Immature natural killer cell (primary cell): ENCODE measurements at regions not wholly inside any gene's neighbourhood (a gene's known extent, or its start where the extent isn't known, plus 50 kb on each side); places are given as distances from the start of the nearest gene placed in this dataset.

ENCODE experiments used
- DNase-seq, 3 donors: peaks; one replicate each; pipeline ENCODE4 v3.0.0; 2022; ENCODE audit warnings: mixed read lengths in 1 of 3
- H3K27ac Mint-ChIP-seq, 6 donors: one replicate each; pipeline ENCODE4 v1.8.0; 2020; ENCODE audit warnings: mixed read lengths in 6 of 6, mild to moderate bottlenecking in 5 of 6, inconsistent platforms in 4 of 6, moderate library complexity in 3 of 6
- H3K27me3 Mint-ChIP-seq, 3 donors: one replicate each; pipeline ENCODE4 v1.8.0; 2020 to 2021; ENCODE audit warnings: low read depth in 3 of 3, mild to moderate bottlenecking in 3 of 3, mixed read lengths in 3 of 3, moderate library complexity in 3 of 3, inconsistent platforms in 1 of 3
- H3K36me3 Mint-ChIP-seq, 3 donors: one replicate each; pipeline ENCODE4 v1.8.0; 2020; ENCODE audit warnings: mixed read lengths in 3 of 3, inconsistent platforms in 2 of 3, mild to moderate bottlenecking in 2 of 3
- H3K4me1 Mint-ChIP-seq, 2 donors: one replicate each; pipeline ENCODE4 v1.8.0; 2020; ENCODE audit warnings: inconsistent platforms in 2 of 2, mild to moderate bottlenecking in 2 of 2, mixed read lengths in 2 of 2, moderate library complexity in 1 of 2
- H3K4me3 Mint-ChIP-seq, 5 donors: one replicate each; pipeline ENCODE4 v1.8.0; 2020; ENCODE audit warnings: mild to moderate bottlenecking in 5 of 5, mixed read lengths in 5 of 5, inconsistent platforms in 3 of 5, moderate library complexity in 3 of 5
- H3K9me3 Mint-ChIP-seq, 6 donors: one replicate each; pipeline ENCODE4 v1.8.0; 2020; ENCODE audit warnings: mild to moderate bottlenecking in 6 of 6, mixed read lengths in 6 of 6, inconsistent platforms in 4 of 6, moderate library complexity in 3 of 6

DNA sequence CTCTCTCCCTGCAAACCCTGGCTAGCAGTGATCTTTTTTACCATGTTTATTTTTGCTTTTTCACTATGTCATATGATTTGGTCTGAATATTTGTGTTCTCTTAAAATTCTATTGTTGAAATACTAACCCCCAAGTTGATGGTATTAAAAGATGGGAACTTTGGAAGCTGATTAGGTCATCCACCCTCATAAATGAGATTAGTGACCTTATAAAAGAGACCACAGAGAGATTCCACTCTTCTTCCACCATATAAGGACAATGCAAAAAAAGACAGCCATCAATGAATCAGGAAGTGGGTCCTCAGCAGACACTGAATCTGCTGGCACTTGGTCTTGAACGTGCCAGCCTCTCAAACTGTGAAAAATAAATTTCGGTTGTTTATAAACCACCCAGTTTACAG lies 112.8 kb upstream of the KCND2 start:
- Mint-ChIP-seq H3K9me3 (peaks cover 3 to 24% (median 13%) of the 10 kb centered on the region in 6 donors), H3K27ac (no peak overlapping the region), H3K27me3 (no peaks in the 10 kb centered on the region), H3K4me3 (no peak overlapping the region), H3K4me1 (no peaks in the 10 kb centered on the region), H3K36me3 (no peaks in the 10 kb centered on the region)
- no peak for DNase-seq

- no peak overlapping the region for H3K27ac Mint-ChIP-seq
- peaks cover 9 to 40% (median 24%) of the 10 kb centered on the region in 6 donors for H3K9me3 Mint-ChIP-seq
- no peak for DNase-seq
- H3K4me1 Mint-ChIP-seq = no peaks in the 10 kb centered on the region
- H3K36me3 Mint-ChIP-seq = no peaks in the 10 kb centered on the region
- H3K4me3 Mint-ChIP-seq = no peak overlapping the region
- peaks cover 0 to 2% (median 0%) of the 10 kb centered on the region in 3 donors for H3K27me3 Mint-ChIP-seq
Observed at GRCh38 chr7:120163449-120163848, 109.5 kb upstream of the KCND2 start.

GRCh38 chr7:120165227-120165626 lies 107.7 kb upstream of the KCND2 start:
- Mint-ChIP-seq H3K9me3 (peaks cover 9 to 43% (median 20%) of the 10 kb centered on the region in 6 donors), H3K27me3 (peaks cover 0 to 2% (median 0%) of the 10 kb centered on the region in 3 donors), H3K4me1 (no peaks in the 10 kb centered on the region), H3K27ac (no peak overlapping the region), H3K36me3 (no peaks in the 10 kb centered on the region), H3K4me3 (no peak overlapping the region)
- DNase-seq = no peak

- Mint-ChIP-seq H3K27me3 (peaks cover 0 to 2% (median 0%) of the 10 kb centered on the region in 3 donors), H3K27ac (no peak overlapping the region), H3K4me3 (no peak overlapping the region), H3K9me3 (peaks cover 9 to 41% (median 18%) of the 10 kb centered on the region in 6 donors), H3K4me1 (no peaks in the 10 kb centered on the region), H3K36me3 (no peaks in the 10 kb centered on the region)
- DNase-seq = no peak
Observed at GRCh38 chr7:120168066-120168465, 104.9 kb upstream of the KCND2 start.

- DNase-seq = no peak
- H3K4me3 Mint-ChIP-seq = no peak overlapping the region
- H3K4me1 Mint-ChIP-seq = no peaks in the 10 kb centered on the region
- no peaks in the 10 kb centered on the region for H3K36me3 Mint-ChIP-seq
- H3K27me3 Mint-ChIP-seq = peaks cover 0 to 2% (median 0%) of the 10 kb centered on the region in 3 donors
- H3K27ac Mint-ChIP-seq = no peak overlapping the region
- H3K9me3 Mint-ChIP-seq = peaks cover 10 to 35% (median 13%) of the 10 kb centered on the region in 6 donors
Observed at GRCh38 chr7:120169996-120170783, 102.8 kb upstream of the KCND2 start.

DNA sequence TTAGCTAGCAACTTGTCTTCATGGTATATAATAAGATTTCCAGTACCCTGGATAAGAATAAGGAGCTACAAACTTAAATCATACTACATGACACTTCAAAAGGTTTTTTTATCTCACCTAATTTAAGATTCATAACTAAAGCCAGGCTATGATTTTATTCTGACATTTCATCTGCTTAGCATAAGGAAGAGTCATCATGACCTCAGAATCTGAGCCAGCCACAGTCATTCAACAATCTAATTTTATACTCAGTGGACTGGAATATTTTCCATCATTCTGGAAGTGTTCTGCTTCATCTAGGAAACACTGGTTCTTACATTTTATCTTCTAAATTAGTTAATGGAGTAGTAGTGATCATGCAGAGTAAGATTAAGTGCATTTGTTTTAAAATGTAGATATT lies 102.1 kb upstream of the KCND2 start:
- H3K4me1 Mint-ChIP-seq = no peaks in the 10 kb centered on the region

DNA sequence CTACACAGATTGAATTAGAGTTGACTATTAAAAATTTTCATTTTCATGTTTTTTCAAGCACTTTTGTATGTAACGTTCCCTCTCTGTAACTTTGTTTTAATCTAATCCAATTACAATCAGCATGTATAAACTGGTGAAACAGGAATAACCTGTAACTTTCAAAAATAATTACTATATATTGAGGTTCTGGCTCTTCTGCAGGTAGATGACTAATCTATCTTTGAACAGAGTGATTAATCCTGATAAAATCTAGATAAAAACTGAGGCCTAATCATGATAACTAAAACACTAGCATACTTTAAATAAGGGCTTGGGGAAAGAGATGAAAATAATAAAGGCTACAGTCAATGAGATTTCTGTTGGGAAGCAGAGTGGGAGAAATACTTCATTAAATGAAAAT lies 101.6 kb upstream of the KCND2 start:
- Mint-ChIP-seq H3K27me3 (peaks cover 0 to 2% (median 0%) of the 10 kb centered on the region in 3 donors), H3K4me3 (no peak overlapping the region), H3K9me3 (peaks cover 0 to 35% (median 10%) of the 10 kb centered on the region in 6 donors), H3K27ac (no peak overlapping the region), H3K4me1 (no peaks in the 10 kb centered on the region), H3K36me3 (no peaks in the 10 kb centered on the region)
- DNase-seq = no peak

More for the DNA sequence above, 102.1 kb upstream of the KCND2 start:
- Mint-ChIP-seq H3K36me3 (no peaks in the 10 kb centered on the region), H3K27me3 (peaks cover 0 to 2% (median 2%) of the 10 kb centered on the region in 3 donors), H3K27ac (no peak overlapping the region), H3K4me3 (no peak overlapping the region), H3K9me3 (peaks cover 4 to 35% (median 10%) of the 10 kb centered on the region in 6 donors)
- DNase-seq = no peak

- Mint-ChIP-seq H3K4me1 (no peaks in the 10 kb centered on the region), H3K27ac (no peak overlapping the region), H3K4me3 (no peak overlapping the region), H3K36me3 (no peaks in the 10 kb centered on the region), H3K27me3 (peaks cover 0 to 2% (median 0%) of the 10 kb centered on the region in 3 donors), H3K9me3 (peaks cover 9 to 38% (median 22%) of the 10 kb centered on the region in 6 donors)
- DNase-seq = no peak
Observed at GRCh38 chr7:120180221-120180620, 92.8 kb upstream of the KCND2 start.

GRCh38 chr7:120181499-120181898 lies 91.5 kb upstream of the KCND2 start:
- Mint-ChIP-seq H3K4me1 (no peaks in the 10 kb centered on the region), H3K4me3 (no peak overlapping the region), H3K27me3 (no peaks in the 10 kb centered on the region), H3K27ac (no peak overlapping the region), H3K9me3 (peaks cover 7 to 41% (median 22%) of the 10 kb centered on the region in 6 donors), H3K36me3 (no peaks in the 10 kb centered on the region)
- DNase-seq = no peak

GRCh38 chr7:120184866-120185265 lies 88.1 kb upstream of the KCND2 start:
- Mint-ChIP-seq H3K9me3 (peaks cover 5 to 34% (median 13%) of the 10 kb centered on the region in 6 donors), H3K27ac (no peak overlapping the region), H3K27me3 (no peaks in the 10 kb centered on the region), H3K4me1 (no peaks in the 10 kb centered on the region), H3K4me3 (no peak overlapping the region), H3K36me3 (no peaks in the 10 kb centered on the region)
- DNase-seq = no peak

GRCh38 chr7:120185940-120186682 lies 86.9 kb upstream of the KCND2 start:
- no peaks in the 10 kb centered on the region for H3K4me1 Mint-ChIP-seq
- peaks cover 2 to 36% (median 11%) of the 10 kb centered on the region in 6 donors for H3K9me3 Mint-ChIP-seq
- H3K27me3 Mint-ChIP-seq = peaks cover 0 to 2% (median 0%) of the 10 kb centered on the region in 3 donors
- no peak overlapping the region for H3K4me3 Mint-ChIP-seq
- H3K36me3 Mint-ChIP-seq = no peaks in the 10 kb centered on the region
- H3K27ac Mint-ChIP-seq = no peak overlapping the region
- DNase-seq = no peak

- peaks cover 0 to 2% (median 0%) of the 10 kb centered on the region in 3 donors for H3K27me3 Mint-ChIP-seq
Observed at GRCh38 chr7:120186688-120187087, 86.3 kb upstream of the KCND2 start.

GRCh38 chr7:120189623-120190022 lies 83.4 kb upstream of the KCND2 start:
- Mint-ChIP-seq H3K27ac (no peak overlapping the region), H3K4me1 (no peaks in the 10 kb centered on the region), H3K9me3 (peaks cover 7 to 31% (median 14%) of the 10 kb centered on the region in 6 donors), H3K27me3 (peaks cover 0 to 2% (median 0%) of the 10 kb centered on the region in 3 donors), H3K4me3 (no peak overlapping the region), H3K36me3 (no peaks in the 10 kb centered on the region)
- DNase-seq = no peak

More at GRCh38 chr7:120186688-120187087, 86.3 kb upstream of the KCND2 start:
- DNase-seq = no peak
- Mint-ChIP-seq H3K27ac (no peak overlapping the region), H3K36me3 (no peaks in the 10 kb centered on the region), H3K4me1 (no peaks in the 10 kb centered on the region), H3K4me3 (no peak overlapping the region), H3K9me3 (peaks cover 3 to 36% (median 10%) of the 10 kb centered on the region in 6 donors)

DNA sequence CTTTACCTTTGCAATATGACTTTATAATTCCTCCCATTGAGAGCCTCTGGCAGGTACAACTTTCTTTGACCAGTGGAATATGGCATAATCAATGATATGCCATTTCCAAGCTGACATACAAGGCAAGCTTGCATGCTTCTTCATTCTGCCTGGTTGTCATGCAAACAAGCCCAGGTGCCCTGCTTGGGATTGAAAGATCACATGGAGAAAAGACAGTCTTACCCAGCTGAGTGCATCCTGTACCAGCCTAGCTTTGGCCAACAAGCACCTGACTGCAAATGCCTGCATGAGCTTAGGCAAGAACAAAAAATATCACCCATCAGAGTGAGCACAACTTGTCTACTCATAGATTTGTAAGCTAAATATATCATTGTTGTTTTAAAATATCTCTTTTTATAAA lies 82.9 kb upstream of the KCND2 start:
- no peak overlapping the region for H3K4me3 Mint-ChIP-seq
- H3K27me3 Mint-ChIP-seq = peaks cover 0 to 2% (median 0%) of the 10 kb centered on the region in 3 donors
- no peaks in the 10 kb centered on the region for H3K4me1 Mint-ChIP-seq
- peaks cover 11 to 31% (median 16%) of the 10 kb centered on the region in 6 donors for H3K9me3 Mint-ChIP-seq
- H3K36me3 Mint-ChIP-seq = peaks cover 0 to 2% (median 0%) of the 10 kb centered on the region in 3 donors
- DNase-seq = no peak
- no peak overlapping the region for H3K27ac Mint-ChIP-seq
